DND-41 (cell line): ENCODE measurements at regions not wholly inside any gene's neighbourhood (a gene's known extent, or its start where the extent isn't known, plus 50 kb on each side); places are given as distances from the start of the nearest gene placed in this dataset.

Source experiments
- CTCF ChIP-seq: IDR thresholded peaks from 2 replicates; pipeline ENCODE4 v1.5.1; 2012; ENCODE audit warnings: borderline replicate concordance, low read length, moderate library complexity, mild to moderate bottlenecking; ENCODE audit not compliant: poor library complexity, severe bottlenecking; ENCODE audit errors: extremely low read depth
- EZH2 ChIP-seq: IDR thresholded peaks from 3 replicates; pipeline ENCODE4 v1.6.1; 2012; ENCODE audit warnings: borderline replicate concordance, low read depth, mild to moderate bottlenecking, moderate library complexity, low read length, inconsistent platforms; ENCODE audit not compliant: severe bottlenecking

- no peak for TF ChIP-seq CTCF
- TF ChIP-seq EZH2, result no peak
Measured at GRCh38 chr10:84654671-84655070, 326.3 kb downstream of the CCSER2 start.
